OCI-LY7 (cell line): ENCODE measurements at regions not wholly inside any gene's neighbourhood (a gene's known extent, or its start where the extent isn't known, plus 50 kb on each side); places are given as distances from the start of the nearest gene placed in this dataset.

Experiments used
- BruUV-seq: library from RNA; stranded (reverse); fragments of 400-500 nt; replicated peaks from 2 replicates; lab custom pipeline; 2021; lab: Mats Ljungman, UMichigan
- CTCF ChIA-PET: fragments of 300-600 bp; sonication (Branson Sonifier 250); formaldehyde crosslinking; loops from one replicate; lab custom pipeline; 2022; ENCODE audit warnings: antibody characterized with exemption; ENCODE audit not compliant: unreplicated experiment; lab: Charles Lee
- POLR2A ChIA-PET: fragments of 300-600 bp; sonication (Branson Sonifier 250); formaldehyde crosslinking; loops from one replicate; lab custom pipeline; 2022; ENCODE audit warnings: antibody characterized with exemption; lab: Charles Lee
- DNase-seq: peaks from one replicate; pipeline ENCODE4 v3.0.0-alpha.2; 2015; ENCODE audit warnings: low spot score
- H2AFZ ChIP-seq: fragments of 200-600 bp; sonication (generic), shearing (Covaris generic); 2 replicates; pipeline ENCODE4 v1.6.1; 2014; ENCODE audit warnings: mild to moderate bottlenecking, antibody characterized with exemption, low read length, moderate library complexity
- H3K27ac ChIP-seq: fragments of 200-600 bp; sonication (generic); 2 replicates; pipeline ENCODE4 v1.5.1; 2014; ENCODE audit warnings: mixed run types, low read depth, mild to moderate bottlenecking, moderate library complexity, low read length, inconsistent platforms; ENCODE audit not compliant: poor library complexity, severe bottlenecking
- H3K36me3 ChIP-seq: fragments of 200-600 bp; sonication (generic); 2 replicates; pipeline ENCODE4 v1.6.1; 2014; ENCODE audit warnings: mild to moderate bottlenecking, antibody characterized with exemption, low read length, moderate library complexity, mixed read lengths; ENCODE audit not compliant: insufficient read depth
- H3K4me1 ChIP-seq: fragments of 200-600 bp; sonication (generic); 2 replicates; pipeline ENCODE4 v1.5.1; 2014; ENCODE audit warnings: mild to moderate bottlenecking, low read length; ENCODE audit not compliant: insufficient read depth, poor library complexity, severe bottlenecking
- H3K4me2 ChIP-seq: fragments of 200-600 bp; sonication (generic); 2 replicates; pipeline ENCODE4 v1.6.1; 2014; ENCODE audit warnings: mild to moderate bottlenecking, low read length
- H3K4me3 ChIP-seq: fragments of 200-600 bp; sonication (generic); 2 replicates; pipeline ENCODE4 v1.5.1; 2014; ENCODE audit warnings: mild to moderate bottlenecking, low read depth, low read length; ENCODE audit not compliant: poor library complexity, severe bottlenecking
- H3K79me2 ChIP-seq: fragments of 200-600 bp; sonication (generic); 2 replicates; pipeline ENCODE4 v1.6.1; 2016; ENCODE audit warnings: low read depth, mild to moderate bottlenecking, low read length, moderate library complexity, mixed read lengths; ENCODE audit not compliant: insufficient read depth
- H3K9me2 ChIP-seq: fragments of 200-600 bp; sonication (generic); 2 replicates; pipeline ENCODE4 v1.6.1; 2016; ENCODE audit warnings: mild to moderate bottlenecking, low read length, mixed read lengths; ENCODE audit not compliant: insufficient read depth
- H3K9me3 ChIP-seq: fragments of 200-600 bp; sonication (generic); 2 replicates; pipeline ENCODE4 v1.6.1; 2014; ENCODE audit warnings: mild to moderate bottlenecking, mixed run types, low read length, mixed read lengths
- H4K20me1 ChIP-seq: fragments of 200-600 bp; sonication (generic); 2 replicates; pipeline ENCODE4 v1.6.1; 2014; ENCODE audit warnings: mild to moderate bottlenecking, antibody characterized with exemption, low read length, moderate library complexity, mixed read lengths; ENCODE audit not compliant: insufficient read depth
- CTCF ChIP-seq: fragments of 200-600 bp; sonication (generic); conservative IDR thresholded peaks from 2 replicates; pipeline ENCODE4 v1.5.1; 2014; ENCODE audit warnings: mild to moderate bottlenecking, antibody characterized with exemption, low read length, moderate library complexity, mixed read lengths
- EZH2phosphoT487 ChIP-seq: fragments of 200-600 bp; sonication (generic); IDR thresholded peaks from 2 replicates; pipeline ENCODE4 v1.6.1; 2018; ENCODE audit warnings: low read depth, borderline replicate concordance, mild to moderate bottlenecking, mixed run types, antibody characterized with exemption, low read length, moderate library complexity, mixed read lengths
- intact Hi-C: fragments of 100-400 bp; cut with micrococcal nuclease; formaldehyde crosslinking; loops from one replicate; pipeline ENCODE4 v1.10.0; 2022; ENCODE audit not compliant: unreplicated experiment

GRCh38 chr7:85520175-85520574, 333.3 kb upstream of the SEMA3D start:
- no TSS peak for BruUV-seq
- no peaks in the 10 kb centered on the region for H3K9me3 ChIP-seq
- POLR2A ChIA-PET: interaction anchor here (0.9 kb wide), 1 partner anchor 229 kb away, joined by 5 read pairs; no protein-coding TSS in a partner anchor
- H3K4me1 ChIP-seq: no peaks in the 10 kb centered on the region
- DNase-seq: no peak
- H2AFZ ChIP-seq: no peak overlapping the region
- H3K27ac ChIP-seq: no peak overlapping the region
- no peaks in the 10 kb centered on the region for H3K9me2 ChIP-seq
- TF ChIP-seq CTCF: no peak
- no peak for TF ChIP-seq EZH2phosphoT487
- intact Hi-C loops: no loop called here
- no peaks in the 10 kb centered on the region for H3K36me3 ChIP-seq
- no peaks in the 10 kb centered on the region for H3K79me2 ChIP-seq
- CTCF ChIA-PET: no interaction called here
- no peaks in the 10 kb centered on the region for H4K20me1 ChIP-seq
- no peak overlapping the region for H3K4me3 ChIP-seq
- H3K4me2 ChIP-seq: no peak overlapping the region

- no peak overlapping the region for H3K4me3 ChIP-seq
- H3K9me2 ChIP-seq: no peaks in the 10 kb centered on the region
- no peak overlapping the region for H3K27ac ChIP-seq
- no peaks in the 10 kb centered on the region for H3K9me3 ChIP-seq
- intact Hi-C loops: no loop called here
- no peaks in the 10 kb centered on the region for H4K20me1 ChIP-seq
- CTCF ChIA-PET: no interaction called here
- no peaks in the 10 kb centered on the region for H3K36me3 ChIP-seq
- no TSS peak for BruUV-seq
- H2AFZ ChIP-seq: no peak overlapping the region
- TF ChIP-seq CTCF (no peak), EZH2phosphoT487 (no peak)
- no peak for DNase-seq
- H3K79me2 ChIP-seq: no peaks in the 10 kb centered on the region
- no peak overlapping the region for H3K4me2 ChIP-seq
- POLR2A ChIA-PET: no interaction called here
- H3K4me1 ChIP-seq: no peaks in the 10 kb centered on the region
These were observed 329.8 kb upstream of the SEMA3D start for GRCh38 chr7:85516675-85517074.

- Histone ChIP-seq H3K36me3 (no peaks in the 10 kb centered on the region), H3K79me2 (no peaks in the 10 kb centered on the region), H3K4me1 (no peaks in the 10 kb centered on the region), H3K4me2 (no peak overlapping the region), H3K9me3 (no peaks in the 10 kb centered on the region), H3K27ac (no peak overlapping the region), H3K9me2 (no peaks in the 10 kb centered on the region), H3K4me3 (no peak overlapping the region), H4K20me1 (no peaks in the 10 kb centered on the region), H2AFZ (no peak overlapping the region)
- TF ChIP-seq EZH2phosphoT487: no peak
- no peak for TF ChIP-seq CTCF
- no peak for DNase-seq
- no TSS peak for BruUV-seq
- ChIA-PET POLR2A (no interaction called here), CTCF (no interaction called here)
- intact Hi-C loops: no loop called here
These were observed 325.9 kb upstream of the SEMA3D start for GRCh38 chr7:85512790-85513189.
